Caco-2 (cell line): ENCODE measurements at regions not wholly inside any gene's neighbourhood (a gene's known extent, or its start where the extent isn't known, plus 50 kb on each side); places are given as distances from the start of the nearest gene placed in this dataset.

ENCODE experiments used
- BruUV-seq: library from RNA; stranded (reverse); fragments of 400-500 nt; replicated peaks from 2 replicates; lab custom pipeline; 2021; lab: Mats Ljungman, UMichigan
- CTCF ChIA-PET: fragments of 300-600 bp; sonication (Branson Sonifier 250); formaldehyde crosslinking; loops from one replicate; lab custom pipeline; 2022; ENCODE audit warnings: antibody characterized with exemption; lab: Charles Lee
- POLR2A ChIA-PET: fragments of 300-600 bp; sonication (Branson Sonifier 250); formaldehyde crosslinking; loops from one replicate; lab custom pipeline; 2022; ENCODE audit warnings: antibody characterized with exemption; lab: Charles Lee
- DNase-seq, 2 experiments: peaks; one replicate each; pipeline versions ENCODE4 v3.0.0 to v3.0.0-alpha.2; 2020 to 2022
- H3K27me3 ChIP-seq: replicated peaks from 2 replicates; pipeline ENCODE4 v1.6.0; 2011; ENCODE audit warnings: low read length; ENCODE audit not compliant: control insufficient read depth, insufficient read depth
- H3K36me3 ChIP-seq: 2 replicates; pipeline ENCODE4 v1.5.1; 2011; ENCODE audit warnings: low read length; ENCODE audit not compliant: control insufficient read depth, insufficient read depth
- H3K4me1 ChIP-seq: fragments of 250-450 bp; sonication (Bioruptor Pico); 2 replicates; pipeline ENCODE4 v1.5.1; 2020; ENCODE audit warnings: mild to moderate bottlenecking
- H3K4me3 ChIP-seq: 2 replicates; pipeline ENCODE4 v1.5.1; 2011; ENCODE audit warnings: low read depth, mild to moderate bottlenecking, control low read depth, low read length
- H3K9me3 ChIP-seq: fragments of 250-450 bp; sonication (Bioruptor Pico); 2 replicates; pipeline ENCODE4 v1.5.1; 2020; ENCODE audit warnings: mild to moderate bottlenecking, moderate library complexity
- H3K27ac Mint-ChIP-seq: one replicate; pipeline ENCODE4 v1.8.0; 2022; ENCODE audit warnings: mixed read lengths; ENCODE audit not compliant: unreplicated experiment
- H3K27me3 Mint-ChIP-seq: one replicate; pipeline ENCODE4 v1.8.0; 2022; ENCODE audit warnings: mixed read lengths; ENCODE audit not compliant: insufficient read depth, unreplicated experiment
- H3K36me3 Mint-ChIP-seq: one replicate; pipeline ENCODE4 v1.8.0; 2022; ENCODE audit warnings: mild to moderate bottlenecking, mixed read lengths; ENCODE audit not compliant: insufficient read depth, unreplicated experiment
- H3K4me1 Mint-ChIP-seq: one replicate; pipeline ENCODE4 v1.8.0; 2022; ENCODE audit warnings: low read depth, mixed read lengths; ENCODE audit not compliant: unreplicated experiment
- H3K4me3 Mint-ChIP-seq: one replicate; pipeline ENCODE4 v1.8.0; 2022; ENCODE audit warnings: mild to moderate bottlenecking, moderate library complexity, mixed read lengths; ENCODE audit not compliant: unreplicated experiment
- H3K9me3 Mint-ChIP-seq: one replicate; pipeline ENCODE4 v1.8.0; 2022; ENCODE audit warnings: mixed read lengths; ENCODE audit not compliant: unreplicated experiment
- intact Hi-C: fragments of 100-400 bp; cut with micrococcal nuclease; formaldehyde crosslinking; loops from one replicate; pipeline ENCODE4 v1.10.0; 2022; ENCODE audit not compliant: unreplicated experiment
- TF ChIP-seq, protein P1 (sequence below), 2 experiments: fragments of 200-600 bp in 1 of 2; IDR thresholded peaks; 1 replicate in 1 of 2; 2 replicates in 1 of 2; pipeline versions ENCODE4 v1.5.1 to v1.8.0; 2011 to 2022; ENCODE audit warnings: antibody characterized with exemption in 1 of 2, control low read depth in 1 of 2, inconsistent platforms in 1 of 2, low read depth in 1 of 2, low read length in 1 of 2, mild to moderate bottlenecking in 1 of 2, moderate library complexity in 1 of 2; ENCODE audit not compliant: insufficient read depth in 1 of 2, severe bottlenecking in 1 of 2, unreplicated experiment in 1 of 2

DNA sequence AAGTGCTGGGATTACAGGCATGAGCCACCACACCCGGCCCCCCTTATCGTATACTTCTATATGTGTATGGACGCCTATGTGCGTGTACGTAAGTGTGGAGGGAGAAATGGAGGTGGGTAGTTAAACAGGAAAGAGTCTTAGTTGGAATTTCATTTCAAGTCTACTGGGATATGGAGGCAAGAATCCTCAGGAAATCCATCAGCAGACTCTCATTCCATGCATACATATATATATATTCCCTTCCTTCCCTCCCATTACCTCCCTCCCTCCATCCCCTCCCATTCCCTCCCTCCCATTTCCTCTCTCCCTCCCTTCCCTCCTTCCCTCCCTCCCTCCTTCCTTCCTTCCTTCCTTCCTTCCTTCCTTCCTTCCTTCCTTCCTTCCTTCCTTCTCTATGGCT lies 391.7 kb upstream of the RBFOX1 start:
- intact Hi-C loops = no loop called here

DNA sequence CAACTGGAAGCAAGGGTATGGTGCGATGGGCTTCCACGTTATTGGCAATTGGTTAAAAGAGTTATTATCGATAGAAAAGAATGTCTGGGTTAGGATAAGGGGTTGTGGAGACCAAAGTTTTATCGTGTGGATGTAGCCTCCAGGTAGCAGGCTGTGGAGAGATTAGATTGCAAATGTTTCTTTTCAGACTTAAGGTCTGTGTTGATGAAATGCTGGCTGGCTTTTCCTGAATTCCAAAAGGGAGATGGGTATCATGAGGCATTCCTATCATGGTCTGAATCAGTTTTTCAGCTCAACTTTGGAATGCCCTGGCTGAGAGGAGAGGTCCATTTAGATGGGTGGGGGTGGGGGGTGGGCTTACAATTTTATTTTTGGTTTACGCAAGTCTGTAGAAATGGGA lies 395.0 kb upstream of the RBFOX1 start:
- Histone ChIP-seq H3K36me3 (no peaks in the 10 kb centered on the region), H3K27me3 (no peaks in the 10 kb centered on the region), H3K9me3 (no peaks in the 10 kb centered on the region), H3K4me1 (no peaks in the 10 kb centered on the region), H3K4me3 (no peak overlapping the region)
- Mint-ChIP-seq H3K9me3 (no peaks in the 10 kb centered on the region), H3K27ac (no peak overlapping the region), H3K4me3 (no peak overlapping the region), H3K27me3 (peaks cover 5% of the 10 kb centered on the region), H3K4me1 (no peaks in the 10 kb centered on the region), H3K36me3 (no peaks in the 10 kb centered on the region)
- TF ChIP-seq, protein P1, sequence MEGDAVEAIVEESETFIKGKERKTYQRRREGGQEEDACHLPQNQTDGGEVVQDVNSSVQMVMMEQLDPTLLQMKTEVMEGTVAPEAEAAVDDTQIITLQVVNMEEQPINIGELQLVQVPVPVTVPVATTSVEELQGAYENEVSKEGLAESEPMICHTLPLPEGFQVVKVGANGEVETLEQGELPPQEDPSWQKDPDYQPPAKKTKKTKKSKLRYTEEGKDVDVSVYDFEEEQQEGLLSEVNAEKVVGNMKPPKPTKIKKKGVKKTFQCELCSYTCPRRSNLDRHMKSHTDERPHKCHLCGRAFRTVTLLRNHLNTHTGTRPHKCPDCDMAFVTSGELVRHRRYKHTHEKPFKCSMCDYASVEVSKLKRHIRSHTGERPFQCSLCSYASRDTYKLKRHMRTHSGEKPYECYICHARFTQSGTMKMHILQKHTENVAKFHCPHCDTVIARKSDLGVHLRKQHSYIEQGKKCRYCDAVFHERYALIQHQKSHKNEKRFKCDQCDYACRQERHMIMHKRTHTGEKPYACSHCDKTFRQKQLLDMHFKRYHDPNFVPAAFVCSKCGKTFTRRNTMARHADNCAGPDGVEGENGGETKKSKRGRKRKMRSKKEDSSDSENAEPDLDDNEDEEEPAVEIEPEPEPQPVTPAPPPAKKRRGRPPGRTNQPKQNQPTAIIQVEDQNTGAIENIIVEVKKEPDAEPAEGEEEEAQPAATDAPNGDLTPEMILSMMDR (IDR thresholded peaks at IDR 0.05; ENCODE audit: insufficient read depth in 1 of 2, low read depth in 1 of 2, low read length in 1 of 2, severe bottlenecking in 1 of 2, unreplicated experiment in 1 of 2) = no peak
- intact Hi-C loops = no loop called here
- no peak for DNase-seq
- CTCF ChIA-PET = no interaction called here
- POLR2A ChIA-PET = no interaction called here
- no TSS peak for BruUV-seq

More for the DNA sequence above, 391.7 kb upstream of the RBFOX1 start:
- TF ChIP-seq, protein P1 (IDR thresholded peaks at IDR 0.05; ENCODE audit: insufficient read depth in 1 of 2, low read depth in 1 of 2, low read length in 1 of 2, severe bottlenecking in 1 of 2, unreplicated experiment in 1 of 2) = no peak
- Histone ChIP-seq H3K9me3 (no peaks in the 10 kb centered on the region), H3K4me3 (no peak overlapping the region), H3K27me3 (no peaks in the 10 kb centered on the region), H3K36me3 (no peaks in the 10 kb centered on the region), H3K4me1 (no peaks in the 10 kb centered on the region)
- H3K27me3 Mint-ChIP-seq = peaks cover 5% of the 10 kb centered on the region
- H3K9me3 Mint-ChIP-seq = no peaks in the 10 kb centered on the region
- BruUV-seq = no TSS peak
- H3K27ac Mint-ChIP-seq = no peak overlapping the region
- no peaks in the 10 kb centered on the region for H3K4me1 Mint-ChIP-seq
- DNase-seq = no peak
- ChIA-PET CTCF (no interaction called here), POLR2A (no interaction called here)
- H3K36me3 Mint-ChIP-seq = no peaks in the 10 kb centered on the region
- no peak overlapping the region for H3K4me3 Mint-ChIP-seq

DNA sequence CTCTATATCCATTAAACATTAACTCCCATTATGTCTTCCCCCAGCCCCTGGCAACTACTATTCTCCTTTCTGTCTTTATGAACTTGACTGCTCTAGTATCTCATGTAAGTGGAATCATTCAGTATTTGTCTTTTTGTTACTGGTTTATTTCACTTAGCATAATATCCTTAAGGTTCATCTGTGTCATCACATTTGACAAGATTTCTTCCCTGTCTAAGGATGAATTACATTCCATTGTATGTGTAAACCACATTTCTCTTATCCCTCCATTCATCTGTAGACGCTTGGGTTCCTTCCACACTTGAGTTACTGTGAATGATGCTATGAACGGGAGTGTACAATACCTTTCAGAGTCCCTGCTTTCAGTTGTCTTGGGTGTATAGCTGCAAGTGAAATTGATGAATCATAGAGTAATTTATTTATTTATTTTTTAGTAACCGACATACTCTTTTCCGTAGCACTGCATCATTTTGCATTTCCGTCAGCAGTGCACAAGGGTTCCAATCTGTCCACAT lies 399.7 kb upstream of the RBFOX1 start:
- ChIA-PET CTCF (no interaction called here), POLR2A (no interaction called here)
- peaks cover 9% of the 10 kb centered on the region for H3K9me3 Mint-ChIP-seq
- H3K27ac Mint-ChIP-seq = no peak overlapping the region
- H3K4me1 ChIP-seq = no peaks in the 10 kb centered on the region
- no peak for DNase-seq
- no peaks in the 10 kb centered on the region for H3K4me1 Mint-ChIP-seq
- no peak overlapping the region for H3K4me3 ChIP-seq
- no TSS peak for BruUV-seq
- intact Hi-C loops = no loop called here
- H3K36me3 Mint-ChIP-seq = no peaks in the 10 kb centered on the region
- no peak overlapping the region for H3K4me3 Mint-ChIP-seq
- H3K9me3 ChIP-seq = no peaks in the 10 kb centered on the region
- TF ChIP-seq, protein P1 (IDR thresholded peaks at IDR 0.05; ENCODE audit: insufficient read depth in 1 of 2, low read depth in 1 of 2, low read length in 1 of 2, severe bottlenecking in 1 of 2, unreplicated experiment in 1 of 2) = no peak
- H3K27me3 ChIP-seq = no peaks in the 10 kb centered on the region
- peaks cover 5% of the 10 kb centered on the region for H3K27me3 Mint-ChIP-seq
- no peaks in the 10 kb centered on the region for H3K36me3 ChIP-seq
